HPDE6-E6E7 (cell line): ENCODE measurements at regions not wholly inside any gene's neighbourhood (a gene's known extent, or its start where the extent isn't known, plus 50 kb on each side); places are given as distances from the start of the nearest gene placed in this dataset.
"Not testable (repeated sequence)": the region's sequence is repeated elsewhere in the genome, so short reads cannot be mapped to it uniquely, and the experiment has no call there.

Experiments used
- DNase-seq: peaks from one replicate; pipeline ENCODE4 v3.0.0; 2011; ENCODE audit warnings: missing footprints; ENCODE audit errors: extremely low spot score

DNA sequence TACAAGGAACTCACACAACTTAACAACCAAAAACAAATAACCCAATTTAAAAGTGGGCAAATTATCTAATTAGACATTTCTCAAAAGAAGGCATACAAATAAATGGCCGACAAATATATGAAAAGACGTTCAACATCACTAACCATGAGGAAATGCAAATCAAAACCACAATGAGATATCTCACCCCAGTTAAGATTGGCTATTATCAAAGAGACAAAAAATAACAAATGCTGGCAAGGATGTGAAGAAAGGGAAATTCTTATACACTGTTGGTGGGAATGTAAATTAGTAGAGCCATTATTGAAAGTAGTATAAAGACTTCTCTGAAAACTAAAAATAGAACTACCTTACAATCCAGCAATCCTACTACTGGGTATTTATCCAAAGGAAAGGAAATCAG is 96.7 kb upstream of the SIRPG start:
- DNase-seq, result no peak

DNA sequence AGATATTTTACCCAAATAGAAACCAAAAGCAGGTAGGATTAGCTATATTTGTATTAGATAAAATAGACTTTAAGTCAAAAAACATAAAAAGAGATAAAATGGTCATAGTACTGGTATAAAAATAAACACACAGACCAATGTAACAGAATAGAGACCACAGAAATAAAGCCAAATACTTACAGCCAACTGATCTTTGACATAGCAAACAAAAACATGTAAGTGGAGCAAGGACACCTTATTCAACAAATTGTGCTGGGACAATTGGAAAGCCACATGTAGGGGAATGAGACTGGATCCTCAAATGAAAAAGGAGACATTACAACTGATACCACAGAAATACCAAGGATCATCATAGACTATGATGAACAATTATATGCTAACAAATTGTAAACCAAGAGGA is 94.5 kb upstream of the SIRPG start:
- no peak for DNase-seq

DNA sequence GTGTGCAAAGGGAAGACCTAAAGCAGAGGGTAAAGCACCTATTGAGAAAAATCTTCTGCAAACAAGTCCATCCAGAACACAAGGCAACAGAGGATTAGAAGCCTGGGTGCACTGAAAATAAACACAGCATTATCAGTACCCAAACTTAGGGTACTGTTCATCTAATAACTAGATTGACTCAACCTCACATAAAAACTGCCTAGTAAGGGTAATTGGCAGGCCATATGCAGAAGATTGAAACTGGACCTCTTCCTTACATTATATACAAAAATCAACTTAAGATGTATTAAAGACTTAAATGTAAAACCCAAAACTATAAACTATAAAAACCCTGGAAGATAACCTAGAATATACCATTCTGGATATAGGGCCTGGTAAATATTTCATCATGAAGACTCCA is 91.2 kb upstream of the SIRPG start:
- DNase-seq, result no peak

DNA sequence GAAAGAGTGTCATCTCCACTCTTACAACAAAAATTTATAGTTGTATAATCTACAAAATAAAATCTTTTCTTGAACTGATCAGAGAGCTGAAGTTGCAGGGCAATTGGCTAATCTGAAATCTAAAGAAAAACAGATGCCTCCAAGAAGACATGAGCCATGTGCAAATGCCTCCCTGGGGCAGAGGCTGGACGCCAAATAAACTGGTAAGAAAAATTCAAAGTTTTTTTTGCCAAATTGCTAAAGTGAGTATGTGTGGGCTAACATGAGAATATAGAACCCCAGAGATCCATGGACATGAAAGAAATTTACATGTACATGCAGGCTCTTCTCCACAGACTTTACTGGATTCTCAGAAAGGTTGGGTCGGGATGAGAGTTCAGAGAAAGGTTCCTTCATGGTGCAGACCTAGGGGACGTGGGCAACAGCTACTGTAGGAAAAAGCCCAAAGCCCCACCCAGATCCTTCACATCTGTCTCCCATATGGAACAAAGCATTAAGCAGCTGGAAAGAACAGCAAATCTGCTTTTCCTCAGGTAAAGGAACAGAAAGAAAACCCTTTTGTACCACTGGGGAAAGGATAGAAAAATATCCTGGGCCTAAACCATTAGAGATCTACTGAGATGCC is 90.5 kb upstream of the SIRPG start:
- DNase-seq, result no peak

DNA sequence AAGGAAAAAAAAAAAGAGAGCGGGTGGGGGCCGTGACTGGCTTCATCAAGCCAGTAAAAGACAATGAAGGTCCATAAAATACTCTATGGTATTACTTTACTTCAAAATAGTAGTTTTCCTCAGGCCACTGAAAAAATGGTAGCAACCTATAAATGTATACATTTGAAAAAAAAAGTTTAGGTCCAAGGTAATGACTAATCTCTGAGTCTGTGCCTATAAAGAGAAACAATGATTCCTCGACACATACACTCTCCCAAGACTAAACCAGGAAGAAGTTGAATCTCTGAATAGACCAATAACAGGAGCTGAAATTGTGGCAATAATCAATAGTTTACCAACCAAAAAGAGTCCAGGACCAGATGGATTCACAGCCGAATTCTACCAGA is 84.5 kb upstream of the SIRPG start:
- DNase-seq, result not testable (repeated sequence)

DNA sequence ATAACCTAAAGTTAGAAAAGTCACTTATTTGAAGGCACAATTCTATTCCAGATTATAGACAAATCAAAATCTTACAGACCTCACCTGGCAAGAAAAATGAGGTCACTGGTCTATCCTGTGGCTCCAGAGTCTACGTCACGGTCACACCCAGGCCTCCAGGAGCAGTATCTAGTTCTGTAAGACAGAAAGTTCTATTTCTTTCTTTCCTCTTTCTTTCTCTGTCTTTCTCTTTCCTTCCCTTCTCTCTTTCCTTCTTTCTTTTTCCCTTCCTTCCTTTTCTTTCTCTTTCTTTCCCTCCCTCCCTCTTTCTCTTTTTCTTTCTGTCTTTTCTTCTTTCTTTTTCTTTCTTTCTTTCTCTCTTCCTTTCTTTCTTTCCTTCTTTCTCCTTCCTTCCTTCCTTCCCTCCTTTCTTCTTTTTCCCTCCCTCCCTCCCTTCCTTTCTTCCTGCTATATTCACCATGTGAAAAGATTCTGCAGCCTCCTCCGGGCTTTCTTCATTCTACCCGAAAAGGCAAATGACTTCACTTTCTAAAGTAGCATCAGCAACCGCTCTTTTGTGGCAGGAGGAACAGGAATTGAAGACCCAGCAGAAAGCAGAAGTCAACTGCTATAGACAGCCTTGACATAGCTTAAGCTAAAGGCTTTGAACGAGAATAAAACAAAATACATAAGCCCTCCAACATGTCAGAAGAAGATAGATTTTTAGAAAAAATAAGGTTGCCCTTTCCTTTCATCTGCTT is 83.9 kb upstream of the SIRPG start:
- DNase-seq, result no peak

DNA sequence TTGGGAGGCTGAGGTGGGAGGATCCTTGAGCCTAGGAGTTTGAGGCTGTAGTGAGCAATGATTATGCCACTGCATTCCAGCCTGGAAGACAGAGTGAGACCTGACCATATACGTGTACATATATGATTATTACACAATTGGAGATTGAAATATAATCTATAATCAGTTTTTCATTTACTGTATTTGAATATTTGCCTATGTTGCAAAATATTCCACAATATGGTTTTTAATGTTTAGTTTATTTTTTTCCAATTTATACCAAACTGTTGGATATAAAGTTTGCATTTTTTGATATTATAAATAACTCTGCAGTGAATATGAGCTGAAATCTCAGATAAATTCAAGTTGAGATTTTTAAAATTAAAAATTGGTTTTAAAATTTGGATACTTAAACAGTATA is 79.6 kb upstream of the SIRPG start:
- DNase-seq, result no peak

DNA sequence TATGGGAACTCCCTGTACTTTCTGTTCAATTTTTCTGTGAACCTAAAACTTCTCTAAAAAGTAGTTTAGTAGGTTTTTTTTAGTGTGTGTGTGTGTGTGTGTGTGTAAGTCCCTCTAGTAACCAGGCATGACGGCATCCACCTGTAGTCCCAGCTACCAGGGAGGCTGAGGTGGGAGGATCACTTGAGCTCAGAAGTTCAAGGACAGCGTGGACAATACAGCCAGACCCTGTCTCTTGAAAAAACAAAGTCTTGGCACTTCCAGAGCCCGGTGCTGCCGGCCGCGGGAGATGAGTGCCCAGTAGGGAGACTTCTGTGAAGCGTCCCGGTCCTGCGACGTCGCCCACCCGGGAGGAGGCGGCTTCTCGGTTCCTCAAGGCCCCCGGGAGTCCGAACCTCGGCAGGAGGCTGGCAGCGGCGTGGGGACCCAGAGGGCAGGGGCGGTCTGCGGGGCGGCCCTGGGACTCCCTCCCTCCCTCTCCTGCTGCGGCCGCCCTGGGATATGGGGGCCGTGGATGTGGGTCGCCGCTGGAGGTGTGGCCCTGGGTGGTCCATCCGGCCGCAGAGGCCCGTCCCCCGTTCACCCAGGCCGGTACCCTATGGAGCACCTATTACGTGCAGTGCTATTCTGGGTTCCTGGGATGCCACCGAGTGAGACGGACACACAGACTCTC is 78.0 kb upstream of the SIRPG start:
- no peak for DNase-seq

DNA sequence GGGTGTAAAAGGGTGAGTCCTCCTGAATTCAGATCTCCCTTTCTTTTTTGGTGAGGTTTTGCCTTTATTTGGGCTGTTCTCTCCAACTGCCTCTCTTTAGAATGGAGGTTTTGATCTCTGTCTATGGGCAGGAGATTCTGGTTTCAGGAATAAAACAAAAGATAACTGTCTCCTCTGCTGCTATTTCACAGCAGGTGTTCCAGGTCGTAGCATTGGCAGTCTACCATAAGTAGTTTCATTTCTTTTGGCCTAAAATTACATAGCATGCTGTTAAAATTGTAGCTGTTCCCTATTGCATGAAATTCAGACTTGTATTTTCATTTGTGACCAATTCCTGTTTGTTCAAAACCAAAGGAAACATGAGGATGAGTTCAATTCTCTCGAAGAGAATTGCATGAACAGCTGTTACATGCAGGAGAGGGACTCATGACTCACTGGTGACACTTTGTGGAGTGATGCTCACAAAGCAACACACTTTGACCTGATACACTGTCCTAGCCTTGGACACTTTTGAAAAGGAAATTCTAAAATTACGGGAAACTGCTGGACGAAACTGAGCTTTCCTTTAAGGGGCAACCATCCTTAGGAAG is 76.8 kb upstream of the SIRPG start:
- no peak for DNase-seq

DNA sequence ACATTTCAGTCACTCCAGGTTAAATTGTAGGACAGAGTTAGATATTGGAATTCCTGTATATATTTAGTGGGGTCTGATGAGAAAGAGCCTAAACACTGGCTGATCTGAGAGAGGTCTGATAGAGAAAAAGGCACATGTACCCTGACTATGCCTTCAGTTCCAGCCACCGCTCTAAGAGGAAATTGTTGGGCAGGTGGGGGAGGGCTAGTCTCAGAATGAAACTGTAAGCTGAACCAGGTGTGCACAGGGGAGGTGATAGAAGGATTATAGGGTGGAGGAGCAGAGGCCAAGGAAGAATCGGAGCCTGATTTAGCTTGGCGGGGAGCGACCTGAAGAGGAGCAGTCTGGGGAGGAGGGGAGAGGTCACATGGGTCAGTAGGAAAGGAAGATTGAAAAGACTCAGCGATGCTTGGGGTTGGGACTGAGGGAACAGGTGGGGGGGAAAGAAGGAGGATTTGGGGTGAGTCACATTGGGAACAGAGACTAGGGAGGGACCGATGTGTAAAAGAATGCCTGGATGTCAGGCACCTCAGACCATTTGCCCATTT is 74.3 kb upstream of the SIRPG start:
- not testable (repeated sequence) for DNase-seq

DNA sequence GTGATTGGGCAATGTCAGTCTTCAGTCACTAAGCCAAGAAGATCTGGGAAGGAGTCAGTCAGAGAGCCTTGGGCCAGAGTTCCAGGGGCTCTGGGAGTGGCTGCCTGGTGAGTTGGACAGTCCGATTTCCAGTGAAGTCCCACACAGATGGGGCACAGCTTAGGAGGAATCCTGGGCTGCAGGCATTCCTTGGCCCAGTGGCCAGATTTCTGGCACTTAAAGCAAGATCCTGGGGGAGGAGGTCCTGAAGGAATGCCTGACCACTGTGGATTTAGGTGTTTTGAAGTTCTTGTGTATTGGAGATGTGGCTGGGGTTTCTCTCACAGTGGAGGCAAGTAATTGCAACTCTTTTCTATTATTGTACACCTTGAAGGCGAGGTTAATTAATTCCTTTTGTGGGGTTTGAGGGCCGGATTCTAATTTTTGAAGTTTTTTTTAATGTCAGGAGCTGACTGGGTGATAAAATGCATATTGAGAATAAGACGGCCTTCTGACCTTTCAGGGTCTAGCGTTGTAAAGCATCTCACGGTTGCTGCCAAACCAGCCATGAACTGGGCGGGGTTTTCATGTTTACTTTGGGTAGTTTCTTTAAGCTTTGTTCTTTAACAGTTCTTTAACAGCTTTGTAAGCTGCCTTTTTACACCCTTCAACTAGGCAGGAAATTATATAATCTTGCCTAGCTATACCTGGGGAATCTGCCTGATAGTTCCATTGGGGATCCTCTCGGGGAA is 73.6 kb upstream of the SIRPG start:
- not testable (repeated sequence) for DNase-seq

DNA sequence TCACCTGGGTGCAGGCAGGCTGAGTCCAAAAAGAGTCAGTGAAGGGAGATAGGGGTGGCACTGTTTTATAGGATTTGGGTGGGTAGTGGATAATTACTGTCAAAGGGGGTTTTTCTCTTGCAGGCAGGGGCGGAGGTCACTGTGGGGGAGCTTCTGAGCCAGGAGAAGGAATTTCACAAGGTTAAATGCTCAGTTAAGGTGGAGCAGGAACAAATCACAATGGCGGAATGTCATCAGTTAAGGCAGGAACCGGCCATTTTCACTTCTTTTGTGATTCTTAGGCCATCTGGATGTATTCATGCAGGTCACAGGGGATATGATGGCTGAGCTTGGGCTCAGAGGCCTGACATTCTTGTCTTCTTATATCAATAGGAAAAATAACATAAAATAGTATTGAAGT is 69.7 kb upstream of the SIRPG start:
- DNase-seq, result not testable (repeated sequence)

DNA sequence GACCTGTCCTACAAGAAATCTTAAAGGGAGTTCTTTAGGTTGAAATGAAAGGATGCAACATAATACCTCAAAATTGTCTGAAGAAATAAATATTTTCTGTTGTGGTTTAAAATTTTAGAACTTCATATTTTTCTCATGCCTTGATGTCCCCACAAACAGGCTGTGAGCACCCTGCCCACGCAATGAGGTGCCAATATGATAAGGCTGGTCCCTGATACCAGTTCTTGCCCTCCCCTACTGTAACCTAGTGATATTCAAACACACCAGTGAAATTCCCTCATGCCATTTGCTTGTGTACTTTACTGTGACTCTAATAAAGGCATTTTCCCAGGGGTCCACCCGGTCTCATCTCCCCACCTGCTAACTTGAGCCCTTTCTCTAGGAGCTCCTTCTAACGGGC is 67.3 kb upstream of the SIRPG start:
- DNase-seq, result no peak

DNA sequence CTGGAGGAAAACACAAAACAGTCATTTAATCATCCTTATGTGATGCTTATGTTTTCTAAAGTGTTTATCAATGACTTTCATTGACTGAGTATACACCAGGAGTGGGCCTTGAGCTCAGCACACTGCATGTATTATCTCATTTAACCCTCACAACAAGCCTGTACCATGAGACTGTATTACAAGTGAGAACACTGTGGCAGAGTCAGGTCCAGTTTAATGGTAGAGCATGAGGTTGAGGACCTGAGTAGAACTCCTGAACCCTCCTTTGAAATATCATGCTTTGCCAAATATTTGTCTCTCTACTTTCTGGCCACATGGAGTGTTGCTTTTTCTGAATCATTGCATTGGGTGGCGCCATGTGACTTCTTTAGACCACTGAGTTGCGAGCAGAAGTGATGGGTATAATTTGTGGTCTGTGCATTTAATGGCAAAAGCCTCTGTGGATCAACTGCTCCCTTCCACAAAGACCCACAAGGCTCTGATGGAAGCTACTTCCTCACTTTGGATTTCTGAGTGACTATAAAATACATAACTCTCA is 65.0 kb upstream of the SIRPG start:
- DNase-seq, result no peak

DNA sequence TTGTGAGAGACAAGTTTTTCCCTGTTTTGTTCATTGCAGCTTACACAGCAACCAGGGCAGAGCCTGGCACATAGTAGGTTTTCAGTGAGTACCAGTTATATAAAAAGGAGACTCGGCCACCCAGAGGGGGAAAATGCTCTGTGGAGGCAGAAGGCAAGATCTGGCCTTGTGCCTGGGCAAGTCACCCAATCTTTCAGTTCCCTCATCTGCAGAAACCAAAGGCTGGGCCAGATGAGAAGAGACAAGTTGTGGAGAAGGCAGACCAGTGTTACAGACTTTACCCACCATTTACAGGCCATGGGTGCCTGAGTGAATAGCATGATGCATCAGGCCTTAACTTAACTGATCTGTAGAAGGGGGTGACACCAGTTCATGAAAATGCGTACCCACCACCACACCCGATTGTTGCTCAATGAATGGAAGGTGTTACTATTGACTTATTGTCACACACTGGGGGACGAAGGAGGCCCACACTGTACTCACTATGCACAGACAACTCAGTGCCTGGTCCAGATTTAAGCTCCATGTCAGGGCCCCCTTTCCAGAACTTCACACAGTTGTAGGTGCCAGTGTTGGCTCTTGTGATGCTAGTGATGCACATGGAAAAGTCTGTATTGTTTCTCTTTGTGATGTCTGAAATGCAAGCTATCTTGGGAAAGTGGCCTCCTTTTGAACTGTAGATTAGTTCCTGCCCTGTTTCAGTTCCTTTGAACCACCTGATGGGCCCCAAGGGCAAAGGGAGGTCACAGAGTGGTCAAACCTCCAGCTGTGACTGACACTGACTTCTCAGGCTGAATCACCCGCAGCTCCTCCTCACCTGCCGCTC is 64.3 kb upstream of the SIRPG start:
- peak; percentile 54 for DNase-seq

DNA sequence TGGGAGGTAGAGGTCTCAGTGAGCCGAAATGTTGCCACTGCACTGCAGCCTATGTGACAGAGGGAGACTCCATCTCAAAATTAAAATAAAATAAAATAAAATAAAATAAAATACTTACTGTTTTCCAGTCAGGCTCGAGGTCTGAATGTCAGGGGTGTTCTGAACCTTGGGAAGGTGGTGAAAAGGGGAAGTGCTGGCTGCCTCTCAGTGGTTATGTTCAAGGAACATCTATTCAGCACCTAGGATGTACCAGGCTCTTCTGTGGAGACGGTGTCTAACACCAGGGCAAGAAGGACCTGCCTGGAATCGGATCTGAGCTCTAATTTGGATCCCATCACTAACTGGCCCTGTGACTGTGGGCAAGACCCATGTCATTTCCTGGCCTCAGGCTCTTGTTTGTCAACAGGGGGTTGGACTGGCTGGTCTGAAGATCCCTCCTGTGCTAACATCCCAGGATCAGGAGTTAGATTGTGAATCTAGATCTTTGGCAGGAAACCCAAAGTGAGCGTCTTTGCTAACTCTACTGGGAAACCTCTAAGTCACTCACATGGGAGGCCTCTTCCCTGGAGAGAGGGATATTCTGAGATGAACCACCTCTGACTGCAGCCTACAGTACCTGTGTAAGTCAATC is 63.4 kb upstream of the SIRPG start:
- no peak for DNase-seq

DNA sequence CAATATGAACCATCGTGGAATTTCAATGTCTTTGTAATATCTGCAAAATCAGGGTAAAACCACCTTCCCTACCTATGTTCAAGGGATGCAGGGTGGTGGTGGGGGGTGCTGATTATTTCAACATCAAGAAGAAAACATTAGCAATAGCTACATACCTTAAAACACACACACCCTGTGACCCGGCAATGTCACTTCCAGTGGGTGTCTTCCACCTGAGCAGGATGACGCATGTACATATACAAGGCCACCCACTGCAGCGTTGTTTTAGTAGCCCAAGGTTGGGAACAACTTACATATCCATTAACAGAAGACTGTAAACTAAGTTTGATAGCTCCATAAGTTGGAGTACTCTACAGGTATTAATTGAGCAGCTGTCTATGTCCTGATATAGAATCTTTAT is 62.6 kb upstream of the SIRPG start:
- DNase-seq, result no peak

DNA sequence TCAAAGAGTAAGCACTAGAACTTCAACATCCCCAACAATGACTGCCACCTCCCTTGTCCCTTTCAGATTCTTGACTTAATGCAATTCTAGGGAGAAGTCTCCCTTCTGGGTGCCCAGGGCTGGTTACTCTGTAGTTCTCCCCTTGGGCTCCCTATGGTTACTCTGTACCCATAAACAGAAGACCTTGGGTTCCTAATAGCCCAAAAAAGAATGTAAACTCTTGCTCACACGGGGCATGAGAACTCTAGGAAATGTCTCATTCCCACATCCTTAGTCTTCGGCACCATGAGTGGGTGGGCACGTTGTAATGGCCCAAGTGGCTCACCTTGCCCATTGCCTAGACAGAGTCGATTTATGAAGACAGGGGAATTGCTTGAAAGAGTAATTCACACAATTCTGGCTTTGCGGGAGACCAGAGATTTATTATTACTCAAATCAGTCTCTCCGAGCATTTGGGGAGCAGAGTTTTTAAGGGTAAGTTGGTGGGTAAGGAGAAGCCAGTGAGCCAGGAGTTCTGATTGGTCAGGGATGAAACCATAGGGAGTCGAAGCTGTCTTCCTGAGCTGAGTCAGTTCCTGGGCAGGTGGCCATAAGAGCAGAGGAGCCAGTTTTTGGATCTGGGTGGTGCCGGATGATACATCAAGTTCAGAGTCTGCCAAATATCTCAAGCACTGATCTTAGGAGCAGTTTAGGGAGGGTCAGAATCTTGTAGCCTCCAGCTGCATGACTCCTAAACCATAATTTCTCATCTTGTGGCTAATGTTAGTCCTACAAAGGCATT is 61.2 kb upstream of the SIRPG start:
- DNase-seq, result peak; percentile 53
